Caki2 (cell line): ENCODE measurements at regions not wholly inside any gene's neighbourhood (a gene's known extent, or its start where the extent isn't known, plus 50 kb on each side); places are given as distances from the start of the nearest gene placed in this dataset.
A peak's percentile ranks its signal among the peaks of the same experiment; 100 is the strongest.
"Not testable (repeated sequence)": the region's sequence is repeated elsewhere in the genome, so short reads cannot be mapped to it uniquely, and the experiment has no call there.

Source experiments
- DNase-seq: peaks from one replicate; pipeline ENCODE4 v3.0.0-alpha.2; 2015; ENCODE audit warnings: low read depth
- in situ Hi-C: cut with HindIII; loops from 2 replicates; pipeline ENCODE4 v1.10.0; 2016; ENCODE audit warnings: low sequenced_read_pairs, low pct_unique_long_range_greater_than_20kb, mixed read lengths

DNA sequence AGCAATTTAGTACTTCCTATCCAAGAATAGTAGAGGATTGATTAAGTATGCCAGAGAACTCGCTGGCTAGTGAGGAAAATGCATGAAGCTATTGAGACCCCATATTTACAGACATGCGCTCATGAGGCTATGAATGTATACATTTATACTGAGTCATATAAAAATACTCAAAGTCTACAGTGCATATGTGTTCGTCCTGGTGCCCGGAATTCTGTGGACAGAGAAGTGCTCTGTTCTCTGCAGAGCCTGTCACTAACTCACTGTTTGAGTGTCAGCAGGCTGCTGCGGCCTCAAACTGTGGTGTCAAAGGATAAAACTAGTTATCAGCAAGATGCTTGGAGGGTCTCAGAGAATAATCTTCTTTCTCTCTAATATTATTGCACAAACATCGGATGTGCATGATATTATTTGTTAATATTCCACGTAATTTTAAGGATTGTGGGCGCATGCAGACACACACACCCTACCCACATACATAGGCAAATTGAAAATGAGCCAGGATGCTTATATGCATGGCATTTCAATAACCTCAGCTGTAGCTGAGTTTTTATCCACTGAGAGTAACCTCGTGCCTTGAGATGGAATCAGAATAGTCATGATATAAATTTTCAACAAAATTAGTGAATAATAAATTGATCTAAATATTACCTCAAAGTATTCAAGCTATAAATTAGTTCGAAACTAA, 50.0 kb upstream of the TSC22D2 start:
- in situ Hi-C loops, result no loop called here

DNA sequence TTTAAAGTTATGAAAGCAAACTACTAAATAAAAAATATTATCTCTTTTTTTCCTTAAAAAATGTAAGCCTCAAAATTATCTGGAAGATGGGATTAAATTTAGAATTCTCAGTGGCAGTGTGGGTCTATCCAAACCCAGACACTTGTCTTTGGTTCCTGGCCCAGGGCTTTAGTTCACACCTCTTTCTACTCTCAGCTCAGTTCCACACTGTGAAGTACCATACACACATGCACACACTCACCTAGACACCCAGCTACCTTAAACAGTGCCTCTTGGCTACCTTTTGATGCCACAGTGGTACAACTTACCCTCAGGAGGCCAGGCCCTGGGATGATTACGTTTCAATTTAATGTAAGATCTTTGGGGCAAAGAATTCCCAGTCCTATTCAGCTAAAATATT, 51.0 kb upstream of the TSC22D2 start:
- no peak for DNase-seq
- in situ Hi-C loops, result no loop called here

More for the DNA sequence above, 50.0 kb upstream of the TSC22D2 start:
- no peak for DNase-seq

DNA sequence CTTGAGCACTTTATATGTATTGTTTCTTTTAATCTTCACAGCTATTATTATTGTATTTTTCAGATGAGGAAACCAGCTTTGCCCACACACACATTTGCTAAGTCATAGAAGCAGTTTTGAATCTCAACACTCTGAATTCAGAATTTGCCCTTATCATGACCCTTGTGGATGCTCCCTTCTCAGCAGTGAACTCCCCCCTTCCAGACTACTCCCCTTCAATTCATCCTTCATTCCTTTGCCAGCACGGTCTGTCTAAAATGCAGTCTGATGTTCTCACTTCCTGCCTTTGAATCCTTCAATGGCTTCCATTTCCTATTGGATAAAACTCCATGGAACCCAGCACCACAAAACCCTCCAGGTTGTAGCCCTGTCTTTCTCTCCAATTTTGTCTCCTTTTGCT, 52.5 kb upstream of the TSC22D2 start:
- in situ Hi-C loops, result no loop called here
- DNase-seq, result no peak

DNA sequence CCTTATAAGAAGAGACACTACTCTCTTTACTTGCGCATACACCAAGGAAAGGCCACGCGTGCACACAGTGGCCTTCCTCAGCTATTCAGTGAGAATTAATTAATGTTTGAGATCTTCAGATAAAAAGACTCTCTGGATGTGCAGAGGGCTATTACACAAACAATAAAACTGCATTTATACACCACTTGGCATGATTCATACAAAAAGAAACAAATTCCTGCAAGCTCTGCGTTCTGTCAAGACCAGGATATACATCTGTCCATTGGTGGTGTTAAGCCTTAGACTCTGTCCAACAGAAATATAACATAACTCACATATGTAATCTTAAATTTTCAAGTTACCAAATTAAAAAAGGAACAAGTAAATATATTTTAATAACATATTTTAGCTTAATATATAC, 55.2 kb upstream of the TSC22D2 start:
- in situ Hi-C loops, result no loop called here
- no peak for DNase-seq

DNA sequence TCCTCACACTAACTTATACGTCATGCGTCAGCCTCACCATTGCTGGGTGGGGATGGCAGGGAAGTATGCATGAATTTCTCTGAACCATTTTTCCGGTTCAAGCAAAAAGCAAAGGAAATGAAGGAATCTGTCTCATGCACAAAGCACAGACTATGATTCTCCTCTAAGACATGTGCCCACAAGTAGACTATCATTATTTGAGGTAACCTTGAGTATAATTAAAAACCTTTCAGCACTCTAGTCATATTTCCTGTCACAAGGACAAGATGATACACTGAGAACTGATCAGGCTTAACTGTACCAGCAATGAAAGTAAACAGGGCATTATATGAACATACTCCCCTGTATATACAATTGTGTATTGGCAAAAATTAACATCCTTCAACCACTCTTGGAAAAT, 56.7 kb upstream of the TSC22D2 start:
- DNase-seq, result no peak
- in situ Hi-C loops, result no loop called here

DNA sequence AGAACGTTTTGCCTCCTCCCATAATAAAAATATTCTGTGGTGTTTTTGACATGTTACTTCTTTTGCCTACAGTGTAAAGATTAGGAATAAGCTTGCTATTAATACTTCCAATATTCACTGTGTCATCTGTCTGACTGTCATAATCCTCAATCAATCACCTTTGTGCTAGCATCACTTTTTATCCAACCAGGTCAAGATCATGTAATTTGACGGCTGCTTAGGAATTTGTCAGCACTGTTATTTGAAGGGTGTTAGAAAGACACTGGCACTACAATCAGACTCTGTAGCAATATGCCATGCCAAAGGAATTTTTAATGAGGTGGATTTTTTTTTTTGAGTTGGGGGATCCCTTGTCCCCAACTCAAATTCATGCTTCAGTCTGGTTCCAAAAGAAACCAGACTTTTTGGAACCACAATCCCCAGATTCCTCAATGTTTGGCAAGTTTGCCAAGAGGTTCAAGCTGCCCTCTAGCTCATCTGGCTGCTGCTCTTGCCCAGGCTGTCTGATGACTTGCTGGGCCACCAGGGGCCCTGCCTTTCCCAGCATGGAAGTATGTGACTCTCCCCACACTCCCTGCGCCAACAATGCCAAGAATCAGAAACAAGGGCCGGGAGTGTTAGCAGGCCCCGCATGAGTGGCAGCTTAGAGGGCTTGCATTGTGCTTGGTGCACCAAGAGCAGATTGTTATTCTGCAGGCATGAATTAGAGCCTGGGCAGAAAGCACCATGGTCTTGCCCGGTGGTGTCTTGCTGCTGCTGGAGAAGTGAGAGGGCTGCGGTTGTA, 58.6 kb upstream of the TSC22D2 start:
- in situ Hi-C loops, result no loop called here
- DNase-seq, result no peak

DNA sequence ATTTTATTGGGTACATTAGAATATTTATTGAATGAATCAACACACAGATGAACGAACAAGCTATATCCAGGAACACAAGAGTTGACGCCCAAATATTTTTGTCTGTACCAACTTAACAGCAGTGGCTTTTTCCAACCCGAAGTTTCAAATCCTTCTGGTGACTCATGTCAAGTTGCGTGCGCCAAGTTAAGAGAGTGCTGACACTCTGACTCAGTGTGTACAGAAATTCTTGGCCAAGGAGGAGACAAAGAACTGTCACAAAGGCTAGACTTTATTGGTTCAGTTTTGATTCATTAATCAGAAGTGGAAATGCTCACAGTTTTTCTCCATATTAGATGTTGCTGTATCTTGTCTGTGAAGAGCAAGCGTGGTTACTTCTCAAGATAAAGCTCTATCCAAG, 59.6 kb upstream of the TSC22D2 start:
- peak; percentile 83 for DNase-seq
- in situ Hi-C loops, result no loop called here

DNA sequence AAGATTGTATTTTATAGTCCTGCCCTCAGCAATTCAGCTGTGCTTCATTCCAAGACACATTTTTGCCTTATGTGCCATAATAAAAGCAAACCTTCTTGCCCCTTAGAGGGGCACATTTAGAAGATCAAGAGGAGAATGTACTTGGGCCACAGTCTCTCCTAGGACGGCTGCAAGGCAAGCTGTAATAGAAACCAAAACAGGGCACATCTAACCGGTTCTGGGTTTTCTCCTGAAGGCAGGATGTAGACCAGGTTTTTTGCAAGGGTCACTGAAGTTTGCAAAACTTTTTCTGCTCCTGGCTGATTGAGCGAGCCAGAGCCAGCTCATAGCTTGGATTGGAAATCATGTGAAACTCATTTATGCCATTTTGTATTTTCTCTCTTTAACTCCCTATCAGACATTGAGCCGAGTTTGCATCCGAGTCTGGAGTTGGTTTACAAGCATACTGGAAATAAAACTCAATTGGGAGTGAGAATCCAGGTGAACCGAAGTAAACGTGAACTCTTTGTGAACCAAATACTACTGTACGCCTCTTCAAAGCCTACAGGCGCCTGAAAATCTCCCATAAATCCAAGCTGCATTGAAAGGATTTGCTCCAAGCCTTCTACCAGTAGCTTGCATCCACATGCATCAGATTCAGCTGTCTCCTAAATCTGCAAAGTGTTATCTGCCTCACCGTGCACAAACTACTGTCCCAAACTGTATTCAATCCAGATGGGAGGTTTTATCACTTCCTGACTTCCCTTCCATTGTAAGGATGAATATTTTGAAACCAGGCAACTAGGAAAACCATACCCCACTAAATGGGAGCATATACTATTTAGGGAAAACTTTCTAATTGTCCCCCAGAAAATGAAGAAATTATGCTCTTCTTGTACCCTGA, 60.9 kb upstream of the TSC22D2 start:
- no peak for DNase-seq

DNA sequence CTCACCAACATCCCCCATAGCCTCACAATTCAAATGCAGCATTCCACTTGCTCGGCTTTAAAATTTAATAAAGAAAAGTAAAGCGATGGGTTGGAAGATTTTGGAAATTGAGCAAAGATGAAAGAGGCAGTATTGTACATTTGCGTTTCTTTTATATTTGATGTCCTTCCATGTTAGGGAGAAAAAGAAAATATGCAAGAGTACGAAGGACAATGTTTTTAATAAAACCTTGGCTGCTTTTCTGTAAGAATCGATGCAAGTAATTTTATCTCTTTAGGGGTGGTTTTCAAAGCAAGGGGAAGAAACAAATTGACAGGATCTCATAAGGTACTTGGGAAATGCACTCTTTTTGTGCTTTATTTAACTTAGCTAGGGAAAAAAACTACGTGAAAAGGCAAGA, 61.8 kb upstream of the TSC22D2 start:
- in situ Hi-C loops, result no loop called here

More for the DNA sequence above, 60.9 kb upstream of the TSC22D2 start:
- in situ Hi-C loops, result no loop called here

DNA sequence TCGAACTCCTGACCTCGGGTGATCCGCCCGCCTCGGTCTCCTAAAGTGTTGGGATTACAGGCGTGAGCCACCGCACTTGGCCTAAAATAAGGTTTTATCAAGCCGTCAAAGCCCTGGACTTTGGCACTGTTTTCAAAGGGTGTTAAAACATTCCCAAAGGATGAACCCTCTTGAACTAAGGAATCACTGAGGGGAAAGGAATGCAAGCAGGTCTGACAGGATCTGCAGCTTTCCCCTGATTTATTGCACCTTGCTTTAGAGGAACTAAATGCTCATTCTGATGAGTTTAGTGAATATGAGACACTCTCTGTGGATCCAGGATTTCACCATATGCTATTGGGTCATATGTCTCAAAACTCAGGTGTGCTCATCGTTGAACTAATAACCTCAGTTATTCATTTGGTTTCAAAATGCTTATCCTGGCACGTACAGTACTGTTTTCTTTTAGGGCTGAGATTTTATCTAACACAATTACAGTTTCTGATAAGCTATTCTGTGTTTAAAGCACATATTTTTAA, 63.0 kb upstream of the TSC22D2 start:
- in situ Hi-C loops, result no loop called here
- peak; percentile 97 for DNase-seq

More for the DNA sequence above, 61.8 kb upstream of the TSC22D2 start:
- no peak for DNase-seq

DNA sequence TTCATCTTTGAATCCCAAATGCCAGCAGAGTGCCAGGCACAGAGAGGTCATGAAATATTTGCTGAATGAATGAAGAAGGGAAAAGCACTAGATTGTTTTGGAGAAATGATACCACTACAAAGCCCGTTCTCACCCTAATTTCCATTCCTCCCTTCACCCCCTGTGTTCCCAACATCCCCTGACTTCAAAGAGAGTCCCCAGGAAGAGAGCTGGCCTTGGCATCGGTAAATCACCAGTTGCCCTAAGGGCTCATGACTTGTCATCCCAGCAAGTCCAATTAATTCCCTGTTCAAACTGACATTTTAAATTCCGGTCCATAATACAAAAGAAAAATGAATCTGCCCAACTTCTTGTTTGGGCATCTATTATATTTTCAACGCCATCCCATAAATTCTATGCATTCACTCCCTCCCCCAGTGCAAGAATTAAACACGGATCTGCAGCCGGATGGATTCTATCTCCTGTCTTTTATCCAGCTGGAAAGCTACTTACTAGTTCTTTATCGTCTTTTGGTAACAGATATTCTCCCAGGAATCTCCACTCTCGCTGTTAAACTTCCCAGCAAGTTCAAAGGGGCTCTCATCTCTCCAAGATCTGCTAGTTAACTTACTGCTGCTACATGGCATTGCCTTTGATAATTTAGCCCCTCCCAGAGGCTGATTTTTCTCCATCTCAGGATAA, 63.9 kb upstream of the TSC22D2 start:
- in situ Hi-C loops, result no loop called here

DNA sequence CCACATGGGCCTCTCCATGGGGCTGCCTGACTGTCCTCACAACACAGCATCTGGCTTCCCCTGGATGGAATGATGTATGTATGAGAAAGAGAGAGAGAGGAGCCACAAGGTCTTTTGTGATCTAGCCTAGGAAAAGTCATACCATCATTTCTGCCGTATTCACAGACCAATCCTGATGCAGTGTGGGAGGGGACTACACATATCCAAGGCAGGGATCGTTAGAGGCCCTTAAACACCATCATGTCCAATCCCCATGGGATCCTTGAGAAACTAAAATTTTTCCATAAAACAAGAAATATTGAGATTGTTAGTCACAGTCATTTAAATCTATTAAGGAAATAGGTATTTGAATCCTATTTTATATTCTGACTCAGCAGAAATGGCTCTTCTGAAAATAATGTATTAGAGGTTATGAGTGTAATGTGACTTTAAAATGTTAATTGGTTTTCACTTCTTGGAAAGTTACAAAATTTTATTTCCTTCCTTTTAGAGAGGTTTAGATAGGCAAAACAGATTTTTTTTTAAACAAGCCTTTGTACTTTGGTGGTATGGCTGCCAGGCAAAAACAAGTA, 65.1 kb upstream of the TSC22D2 start:
- no peak for DNase-seq
- in situ Hi-C loops, result no loop called here

More for the DNA sequence above, 63.9 kb upstream of the TSC22D2 start:
- DNase-seq, result no peak

DNA sequence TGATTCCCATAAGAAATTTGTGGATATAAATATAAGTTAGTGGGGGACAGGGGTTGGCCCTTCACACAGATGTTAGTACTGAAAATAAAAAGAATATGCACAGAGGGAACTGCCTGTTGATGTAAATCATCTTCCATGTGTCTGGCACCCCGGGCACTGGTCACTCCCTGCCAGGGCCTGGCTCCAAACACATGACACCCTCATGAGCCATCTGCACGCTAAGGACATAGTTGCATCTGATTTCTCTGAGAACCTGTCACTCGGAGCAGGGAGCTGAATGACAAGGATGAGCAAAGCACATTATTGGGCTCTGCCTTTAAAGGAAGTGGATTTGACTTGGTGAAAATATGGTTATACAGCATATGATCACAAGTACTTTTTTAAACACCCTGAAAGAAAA, 66.2 kb upstream of the TSC22D2 start:
- no peak for DNase-seq
- in situ Hi-C loops, result no loop called here

DNA sequence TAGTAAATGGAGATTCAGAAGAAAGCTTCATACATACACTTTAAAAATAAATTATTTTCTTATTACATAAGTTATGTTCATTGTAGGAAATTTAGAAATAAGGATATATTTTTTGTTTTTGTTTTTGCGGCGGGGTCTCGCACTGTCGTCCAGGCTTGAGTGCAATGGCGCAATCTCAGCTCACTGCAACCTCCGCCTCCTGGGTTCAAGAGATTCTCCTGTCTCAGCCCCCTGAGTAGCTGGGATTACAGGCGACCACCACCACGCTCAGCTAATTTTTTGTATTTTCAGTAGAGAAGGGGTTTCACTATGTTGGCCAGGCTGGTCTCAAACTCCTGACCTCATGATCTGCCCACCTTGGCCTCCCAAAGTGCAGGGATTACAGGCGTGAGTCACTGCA, 71.7 kb upstream of the TSC22D2 start:
- DNase-seq, in situ Hi-C loops: not testable (repeated sequence)

DNA sequence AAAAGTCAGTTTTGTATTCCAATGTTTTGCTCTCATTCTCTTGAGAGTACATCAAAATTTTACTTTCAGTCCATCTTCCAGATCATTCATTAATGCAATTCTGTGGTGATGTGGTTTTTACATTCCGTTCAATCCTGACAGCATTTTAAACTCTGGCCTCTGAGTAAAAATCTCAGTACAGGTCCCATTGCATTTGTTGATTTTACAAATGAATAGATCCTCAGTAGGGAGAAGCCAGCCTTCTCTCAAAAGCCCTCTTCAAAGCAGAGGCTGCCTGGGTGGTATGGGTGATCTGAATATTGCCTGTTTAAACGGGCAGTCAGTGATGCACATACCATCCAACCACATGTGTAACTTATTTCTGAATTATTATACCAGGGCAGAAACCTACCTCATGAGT, 72.5 kb upstream of the TSC22D2 start:
- no peak for DNase-seq
- in situ Hi-C loops, result no loop called here

DNA sequence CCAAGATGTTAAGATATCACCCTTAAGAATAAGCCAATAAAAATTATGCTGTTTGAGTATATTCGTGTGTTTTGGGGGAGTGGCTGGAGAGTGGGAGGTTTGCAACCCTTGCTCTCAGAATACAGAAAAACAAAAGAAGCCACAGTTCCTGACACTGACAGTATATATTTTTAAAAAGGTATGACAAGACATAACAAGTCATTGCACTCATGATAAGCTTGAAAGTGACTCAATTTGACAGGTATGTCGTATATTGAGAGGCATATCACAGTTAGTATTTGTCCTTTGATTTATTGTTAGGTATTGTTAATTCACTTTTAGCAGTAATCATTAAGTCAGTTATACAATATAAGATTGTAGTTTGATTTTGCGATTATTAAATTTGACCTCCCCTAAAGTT, 73.1 kb upstream of the TSC22D2 start:
- in situ Hi-C loops, result no loop called here
- DNase-seq, result no peak

DNA sequence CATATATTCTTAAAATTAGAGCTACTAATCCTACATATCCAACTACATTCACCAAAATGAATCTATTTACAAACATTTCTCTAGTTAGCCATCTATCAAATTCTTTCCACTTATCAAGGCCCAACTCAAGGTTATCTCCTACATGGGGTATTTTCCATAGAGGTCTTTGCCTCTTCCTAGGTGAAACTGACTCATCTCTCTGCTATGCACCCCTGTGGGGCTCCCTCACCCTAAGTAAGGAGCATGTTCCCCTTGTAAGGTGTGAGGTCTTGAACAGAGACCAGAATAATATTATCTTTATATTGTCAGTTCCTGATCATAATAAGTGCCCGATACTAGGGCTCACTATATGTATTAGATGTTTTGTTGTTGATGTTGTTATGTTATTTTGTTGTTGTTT, 74.6 kb upstream of the TSC22D2 start:
- in situ Hi-C loops, result no loop called here
- no peak for DNase-seq

DNA sequence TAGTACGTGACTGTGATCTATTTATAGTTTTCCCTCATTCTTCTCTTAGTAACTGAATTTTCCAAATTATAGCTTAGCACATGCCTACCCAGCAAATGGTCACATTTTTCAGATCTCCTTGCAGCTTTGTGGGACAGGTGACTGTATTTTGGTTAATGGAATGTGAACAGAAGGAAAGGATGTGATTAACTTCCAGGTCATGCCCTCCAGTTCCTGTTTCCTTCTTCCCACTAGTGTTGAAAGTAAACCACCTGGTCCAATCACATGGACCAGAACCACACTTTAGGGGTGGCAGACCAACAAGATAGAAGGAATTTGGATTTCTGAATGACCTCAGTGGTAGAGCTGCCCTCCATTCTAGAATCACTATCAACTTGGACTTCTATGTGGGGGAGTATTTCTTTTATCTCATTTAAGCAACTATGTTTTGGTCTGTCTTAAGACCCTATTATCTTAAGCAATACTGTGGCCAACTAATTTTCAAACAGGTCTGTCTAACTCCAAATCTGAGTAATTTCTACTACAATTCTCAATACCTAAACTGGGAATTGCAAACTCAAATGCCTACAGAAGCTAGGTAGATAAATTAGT, 76.0 kb upstream of the TSC22D2 start:
- in situ Hi-C loops, result no loop called here

More for the DNA sequence above, 76.0 kb upstream of the TSC22D2 start:
- no peak for DNase-seq
